ENCODE measurements at regions not wholly inside any gene's neighbourhood (a gene's known extent, or its start where the extent isn't known, plus 50 kb on each side); places are given as distances from the start of the nearest gene placed in this dataset.

DNA sequence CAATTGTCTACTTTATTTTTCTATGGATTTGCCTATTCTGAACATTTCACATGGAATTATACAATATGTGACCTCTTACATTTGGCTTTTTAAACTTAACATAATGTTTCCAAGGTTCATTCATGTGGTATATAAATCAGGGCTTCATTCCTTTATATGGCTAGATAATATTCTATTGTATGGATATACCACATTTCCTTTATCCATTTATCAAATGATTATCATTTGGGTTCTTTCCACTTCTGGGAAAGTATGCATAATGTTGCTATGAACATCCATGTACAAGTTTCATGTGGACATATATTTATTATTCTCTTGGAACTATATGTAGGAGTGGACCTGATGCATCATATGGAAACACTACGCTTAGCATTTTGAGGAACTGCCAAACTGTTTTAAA lies 99.7 kb upstream of the NCKAP5 start:
- Histone ChIP-seq H3K4me2 (ENCODE audit: insufficient read depth, low read length) (no peak overlapping the region), H3K9ac (ENCODE audit: insufficient read depth in 1 of 2, low read depth in 2 of 2, low read length in 2 of 2) (no peak overlapping the region), H2AFZ (ENCODE audit: low read depth, low read length) (no peak overlapping the region), H3K9me3 (replicated peaks; ENCODE audit: control insufficient read depth, insufficient read depth, low read depth, low read length) (no peaks in the 10 kb centered on the region), H3K36me3 (ENCODE audit: control insufficient read depth, insufficient read depth, low read length) (no peaks in the 10 kb centered on the region), H3K27me3 (ENCODE audit: control insufficient read depth in 2 of 2, insufficient read depth in 2 of 2, low read length in 2 of 2) (no peaks in the 10 kb centered on the region), H4K20me1 (replicated peaks; ENCODE audit: control insufficient read depth, insufficient read depth, low read length) (no peaks in the 10 kb centered on the region), H3K9me1 (ENCODE audit: control insufficient read depth, insufficient read depth, low read length) (no peaks in the 10 kb centered on the region), H3K79me2 (ENCODE audit: control insufficient read depth, insufficient read depth, low read length) (no peaks in the 10 kb centered on the region), H3K4me1 (replicated peaks in 1 of 2; ENCODE audit: control insufficient read depth in 2 of 2, insufficient read depth in 2 of 2, low read length in 2 of 2) (no peaks in the 10 kb centered on the region), H3K4me3 (no peak overlapping the region), H3K27ac (ENCODE audit: extremely low read depth, low read depth, low read length) (no peak overlapping the region)
- FAIRE-seq (no peak), DNase-seq (ENCODE audit: extremely low read depth in 1 of 4, low spot score in 3 of 4) (no peak), ATAC-seq (no peak)
- CTCF ChIA-PET (ENCODE audit: low intra/inter-chr PET ratio) = no interaction called here
- intact Hi-C loops (cut with micrococcal nuclease) = no loop called here
- 7% methylated on average over 1 of the region's 1 CpG for WGBS (ENCODE audit: insufficient coverage, low coverage, missing lambda C conversion rate)
- POLR2A ChIA-PET = interaction anchor here (0.6 kb wide), 1 partner anchor 786 kb away, joined by 3 read pairs; no protein-coding TSS in a partner anchor
- TF ChIP-seq, protein P1, sequence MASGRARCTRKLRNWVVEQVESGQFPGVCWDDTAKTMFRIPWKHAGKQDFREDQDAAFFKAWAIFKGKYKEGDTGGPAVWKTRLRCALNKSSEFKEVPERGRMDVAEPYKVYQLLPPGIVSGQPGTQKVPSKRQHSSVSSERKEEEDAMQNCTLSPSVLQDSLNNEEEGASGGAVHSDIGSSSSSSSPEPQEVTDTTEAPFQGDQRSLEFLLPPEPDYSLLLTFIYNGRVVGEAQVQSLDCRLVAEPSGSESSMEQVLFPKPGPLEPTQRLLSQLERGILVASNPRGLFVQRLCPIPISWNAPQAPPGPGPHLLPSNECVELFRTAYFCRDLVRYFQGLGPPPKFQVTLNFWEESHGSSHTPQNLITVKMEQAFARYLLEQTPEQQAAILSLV (tag; IDR thresholded peaks at IDR 0.05) = no peak
- TF ChIP-seq MTA2 (IDR thresholded peaks at IDR 0.05; ENCODE audit: low read depth) = no peak
- TF ChIP-seq ZBTB7A (IDR thresholded peaks at IDR 0.05; ENCODE audit: borderline replicate concordance, control insufficient read depth, low read depth, low read length) = no peak
- TF ChIP-seq, protein P2, sequence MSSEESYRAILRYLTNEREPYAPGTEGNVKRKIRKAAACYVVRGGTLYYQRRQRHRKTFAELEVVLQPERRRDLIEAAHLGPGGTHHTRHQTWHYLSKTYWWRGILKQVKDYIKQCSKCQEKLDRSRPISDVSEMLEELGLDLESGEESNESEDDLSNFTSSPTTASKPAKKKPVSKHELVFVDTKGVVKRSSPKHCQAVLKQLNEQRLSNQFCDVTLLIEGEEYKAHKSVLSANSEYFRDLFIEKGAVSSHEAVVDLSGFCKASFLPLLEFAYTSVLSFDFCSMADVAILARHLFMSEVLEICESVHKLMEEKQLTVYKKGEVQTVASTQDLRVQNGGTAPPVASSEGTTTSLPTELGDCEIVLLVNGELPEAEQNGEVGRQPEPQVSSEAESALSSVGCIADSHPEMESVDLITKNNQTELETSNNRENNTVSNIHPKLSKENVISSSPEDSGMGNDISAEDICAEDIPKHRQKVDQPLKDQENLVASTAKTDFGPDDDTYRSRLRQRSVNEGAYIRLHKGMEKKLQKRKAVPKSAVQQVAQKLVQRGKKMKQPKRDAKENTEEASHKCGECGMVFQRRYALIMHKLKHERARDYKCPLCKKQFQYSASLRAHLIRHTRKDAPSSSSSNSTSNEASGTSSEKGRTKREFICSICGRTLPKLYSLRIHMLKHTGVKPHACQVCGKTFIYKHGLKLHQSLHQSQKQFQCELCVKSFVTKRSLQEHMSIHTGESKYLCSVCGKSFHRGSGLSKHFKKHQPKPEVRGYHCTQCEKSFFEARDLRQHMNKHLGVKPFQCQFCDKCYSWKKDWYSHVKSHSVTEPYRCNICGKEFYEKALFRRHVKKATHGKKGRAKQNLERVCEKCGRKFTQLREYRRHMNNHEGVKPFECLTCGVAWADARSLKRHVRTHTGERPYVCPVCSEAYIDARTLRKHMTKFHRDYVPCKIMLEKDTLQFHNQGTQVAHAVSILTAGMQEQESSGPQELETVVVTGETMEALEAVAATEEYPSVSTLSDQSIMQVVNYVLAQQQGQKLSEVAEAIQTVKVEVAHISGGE (CRISPR knock-in tag; IDR thresholded peaks at IDR 0.05) = no peak
- no peak for TF ChIP-seq ZNF699 (CRISPR knock-in tag; IDR thresholded peaks at IDR 0.05; ENCODE audit: insufficient replicate concordance)
- TF ChIP-seq POU5F1 (IDR thresholded peaks at IDR 0.05; ENCODE audit: borderline replicate concordance, low read depth, low read length, partially characterized antibody) = no peak
- TF ChIP-seq, protein P3, sequence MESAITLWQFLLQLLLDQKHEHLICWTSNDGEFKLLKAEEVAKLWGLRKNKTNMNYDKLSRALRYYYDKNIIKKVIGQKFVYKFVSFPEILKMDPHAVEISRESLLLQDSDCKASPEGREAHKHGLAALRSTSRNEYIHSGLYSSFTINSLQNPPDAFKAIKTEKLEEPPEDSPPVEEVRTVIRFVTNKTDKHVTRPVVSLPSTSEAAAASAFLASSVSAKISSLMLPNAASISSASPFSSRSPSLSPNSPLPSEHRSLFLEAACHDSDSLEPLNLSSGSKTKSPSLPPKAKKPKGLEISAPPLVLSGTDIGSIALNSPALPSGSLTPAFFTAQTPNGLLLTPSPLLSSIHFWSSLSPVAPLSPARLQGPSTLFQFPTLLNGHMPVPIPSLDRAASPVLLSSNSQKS (CRISPR knock-in tag; IDR thresholded peaks at IDR 0.05) = no peak
- TF ChIP-seq DMBX1 (CRISPR knock-in tag; IDR thresholded peaks at IDR 0.05; ENCODE audit: borderline replicate concordance) = no peak
- TF ChIP-seq NFRKB (IDR thresholded peaks at IDR 0.05; ENCODE audit: low read depth) = no peak
- TF ChIP-seq SMARCE1 (IDR thresholded peaks at IDR 0.05) = no peak
- TF ChIP-seq, protein P4, sequence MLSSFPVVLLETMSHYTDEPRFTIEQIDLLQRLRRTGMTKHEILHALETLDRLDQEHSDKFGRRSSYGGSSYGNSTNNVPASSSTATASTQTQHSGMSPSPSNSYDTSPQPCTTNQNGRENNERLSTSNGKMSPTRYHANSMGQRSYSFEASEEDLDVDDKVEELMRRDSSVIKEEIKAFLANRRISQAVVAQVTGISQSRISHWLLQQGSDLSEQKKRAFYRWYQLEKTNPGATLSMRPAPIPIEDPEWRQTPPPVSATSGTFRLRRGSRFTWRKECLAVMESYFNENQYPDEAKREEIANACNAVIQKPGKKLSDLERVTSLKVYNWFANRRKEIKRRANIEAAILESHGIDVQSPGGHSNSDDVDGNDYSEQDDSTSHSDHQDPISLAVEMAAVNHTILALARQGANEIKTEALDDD (IDR thresholded peaks at IDR 0.05) = no peak
- TF ChIP-seq KAT7 (CRISPR knock-in tag; IDR thresholded peaks at IDR 0.05; ENCODE audit: borderline replicate concordance) = no peak
- no TSS peak for BruUV-seq (replicated peaks)
- in situ Hi-C loops (cut with MboI) = no loop called here
